IPS-18a (cell line): ENCODE measurements at regions not wholly inside any gene's neighbourhood (a gene's known extent, or its start where the extent isn't known, plus 50 kb on each side); places are given as distances from the start of the nearest gene placed in this dataset.

Experiments
- H3K27ac ChIP-seq: one replicate; pipeline ENCODE4 v1.5.1; 2013; ENCODE audit warnings: low read length
- H3K27me3 ChIP-seq: one replicate; pipeline ENCODE4 v1.6.1; 2013; ENCODE audit warnings: mild to moderate bottlenecking, low read length; ENCODE audit not compliant: control insufficient read depth, insufficient read depth
- H3K36me3 ChIP-seq: one replicate; pipeline ENCODE4 v1.6.1; 2013; ENCODE audit warnings: low read depth, low read length; ENCODE audit not compliant: control insufficient read depth
- H3K4me1 ChIP-seq: one replicate; pipeline ENCODE4 v1.6.1; 2013; ENCODE audit warnings: low read depth, low read length; ENCODE audit not compliant: control insufficient read depth
- H3K4me3 ChIP-seq: one replicate; pipeline ENCODE4 v1.5.1; 2013; ENCODE audit warnings: low read length
- H3K9ac ChIP-seq: one replicate; pipeline ENCODE4 v1.6.1; 2013; ENCODE audit warnings: mild to moderate bottlenecking, low read length, moderate library complexity
- H3K9me3 ChIP-seq: one replicate; pipeline ENCODE4 v1.6.1; 2013; ENCODE audit warnings: low read depth, low read length; ENCODE audit not compliant: control insufficient read depth

DNA sequence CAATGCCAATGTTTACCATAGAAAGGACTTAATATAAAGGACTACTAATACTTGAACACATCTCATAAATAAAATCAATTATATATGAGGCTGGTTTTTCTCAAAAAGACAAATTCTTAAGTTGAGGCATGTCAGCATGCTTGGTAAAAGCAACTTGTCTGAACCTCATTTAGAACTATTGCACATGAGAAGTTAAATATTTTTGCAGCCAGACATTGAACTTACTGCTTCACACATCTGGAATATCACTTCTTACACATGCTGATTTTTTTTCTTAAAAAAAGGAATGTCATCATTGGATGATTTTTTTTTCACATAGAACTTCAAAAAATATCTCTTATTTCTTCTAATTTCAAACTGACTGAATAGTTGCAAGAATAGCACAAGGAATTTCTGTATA lies 609.0 kb downstream of the EPHA4 start:
- H3K27me3 ChIP-seq, result no peaks in the 10 kb centered on the region
- H3K36me3 ChIP-seq, result no peaks in the 10 kb centered on the region
- no peak overlapping the region for H3K9ac ChIP-seq
- no peak overlapping the region for H3K27ac ChIP-seq
- H3K4me1 ChIP-seq, result no peaks in the 10 kb centered on the region
- no peak overlapping the region for H3K4me3 ChIP-seq
- H3K9me3 ChIP-seq, result no peaks in the 10 kb centered on the region

DNA sequence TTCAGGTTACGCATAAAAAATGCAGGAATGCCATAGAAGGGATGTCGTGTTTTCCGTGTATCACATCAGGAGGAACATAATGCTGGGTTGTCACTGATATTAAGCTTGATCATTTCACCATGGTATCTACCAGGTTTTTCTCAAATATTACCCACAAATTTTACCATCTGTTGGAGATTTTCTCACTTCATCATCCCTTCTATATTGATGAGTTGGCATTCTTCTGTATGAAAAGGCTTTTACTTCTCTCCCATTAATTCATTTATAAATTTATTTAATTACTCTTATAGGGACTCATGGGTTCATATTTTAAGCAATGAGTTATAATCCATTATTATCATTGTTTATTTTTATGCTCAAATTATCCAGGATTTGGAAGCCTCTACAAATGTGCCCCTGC lies 608.2 kb downstream of the EPHA4 start:
- Histone ChIP-seq H3K9ac (no peak overlapping the region), H3K4me1 (no peaks in the 10 kb centered on the region), H3K27me3 (no peaks in the 10 kb centered on the region), H3K36me3 (no peaks in the 10 kb centered on the region), H3K27ac (no peak overlapping the region), H3K9me3 (no peaks in the 10 kb centered on the region), H3K4me3 (no peak overlapping the region)

DNA sequence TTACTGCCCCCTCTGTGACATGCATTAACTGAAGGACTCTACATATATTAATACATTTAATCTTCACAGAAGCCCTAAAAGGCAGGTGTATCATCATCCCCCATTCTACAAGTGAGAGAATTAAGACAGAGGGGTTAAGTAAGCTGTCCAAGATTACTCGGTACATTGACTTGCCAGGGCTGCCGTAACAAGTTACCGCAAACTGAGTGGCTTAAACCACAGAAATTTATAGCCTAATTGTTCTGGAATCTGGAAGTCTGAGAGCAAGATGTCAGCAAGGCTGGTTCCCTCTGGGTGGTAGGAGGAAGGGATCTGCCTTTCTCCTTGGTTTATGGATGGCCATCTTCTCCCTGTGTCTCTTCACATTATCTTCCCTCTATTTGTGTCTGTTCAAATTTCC lies 605.5 kb downstream of the EPHA4 start:
- Histone ChIP-seq H3K27me3 (no peaks in the 10 kb centered on the region), H3K4me3 (no peak overlapping the region), H3K27ac (no peak overlapping the region), H3K9me3 (no peaks in the 10 kb centered on the region), H3K9ac (no peak overlapping the region), H3K36me3 (no peaks in the 10 kb centered on the region), H3K4me1 (no peaks in the 10 kb centered on the region)

DNA sequence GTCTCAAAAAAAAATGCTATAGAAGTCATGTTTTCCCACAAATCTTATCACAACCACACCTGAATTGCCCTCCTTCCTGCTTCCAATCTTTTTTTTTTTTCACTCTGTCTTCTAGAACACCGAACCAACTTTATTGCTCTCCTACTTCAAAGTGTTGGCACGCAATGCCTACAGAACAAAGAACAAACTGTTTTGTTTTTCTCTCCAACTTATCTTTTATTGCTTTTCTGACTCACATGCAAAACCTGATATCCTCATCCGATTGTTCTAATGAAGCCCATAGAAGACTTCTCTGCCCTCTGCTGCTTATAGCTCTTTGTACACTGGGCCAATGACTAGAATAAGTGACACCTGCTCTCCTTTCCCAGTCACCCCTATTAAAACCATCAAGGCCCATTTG lies 602.8 kb downstream of the EPHA4 start:
- H3K27ac ChIP-seq, result no peak overlapping the region
- H3K27me3 ChIP-seq, result no peaks in the 10 kb centered on the region
- H3K9me3 ChIP-seq, result no peaks in the 10 kb centered on the region
- no peaks in the 10 kb centered on the region for H3K36me3 ChIP-seq
- H3K4me3 ChIP-seq, result no peak overlapping the region
- H3K9ac ChIP-seq, result no peak overlapping the region
- H3K4me1 ChIP-seq, result no peaks in the 10 kb centered on the region

DNA sequence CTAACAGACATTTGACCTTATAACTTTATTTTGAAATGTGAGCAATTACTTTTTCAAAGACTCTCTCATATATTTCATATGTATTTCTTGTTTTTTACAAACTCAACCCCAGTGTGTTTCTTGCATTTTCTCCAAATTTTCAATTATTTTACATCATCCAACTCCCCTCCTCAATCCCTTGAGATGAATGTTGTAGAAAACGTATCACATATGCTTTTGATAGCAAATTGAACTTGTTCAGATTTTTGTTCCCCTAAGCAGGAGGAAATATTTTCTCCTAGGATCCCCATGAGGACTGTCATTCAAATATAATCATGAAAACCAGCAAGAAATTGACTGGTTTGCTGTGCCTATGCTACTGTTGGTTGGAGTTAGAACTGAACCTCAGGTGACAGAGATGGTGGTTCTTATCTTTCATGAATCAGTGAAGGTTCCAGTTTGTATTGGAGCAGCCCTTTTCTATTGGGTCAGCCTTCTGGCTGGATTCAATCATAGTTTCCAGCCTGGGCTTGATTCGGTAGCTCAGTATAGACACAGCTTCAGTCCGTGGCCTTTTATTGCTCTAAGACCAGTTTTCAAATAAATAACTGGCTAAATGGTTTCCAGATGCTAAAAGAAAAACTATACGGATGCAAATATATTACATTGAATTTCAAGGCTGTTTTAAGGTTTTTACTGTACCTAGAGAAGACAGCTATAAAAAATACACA lies 591.0 kb downstream of the EPHA4 start:
- no peaks in the 10 kb centered on the region for H3K4me1 ChIP-seq

DNA sequence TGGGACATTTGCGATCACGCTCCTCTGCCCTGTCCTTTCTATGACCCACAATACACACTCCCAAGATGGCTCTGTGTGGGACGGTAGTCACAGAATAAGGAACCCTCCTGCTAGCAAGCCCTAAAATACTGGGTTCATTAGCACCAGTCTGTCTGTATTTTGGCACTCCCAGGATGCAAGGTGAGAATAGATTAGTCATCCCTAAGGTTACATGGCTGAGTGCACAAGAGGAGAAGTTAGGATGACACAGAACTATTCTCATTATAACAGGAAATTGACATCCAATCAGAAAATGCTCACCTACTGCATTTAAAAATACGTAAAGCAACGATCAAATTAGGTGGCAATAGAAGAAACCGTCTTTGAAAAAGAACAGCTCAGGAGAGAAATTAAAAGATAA lies 590.2 kb downstream of the EPHA4 start:
- no peak overlapping the region for H3K4me3 ChIP-seq
- no peak overlapping the region for H3K9ac ChIP-seq
- no peaks in the 10 kb centered on the region for H3K4me1 ChIP-seq
- no peaks in the 10 kb centered on the region for H3K36me3 ChIP-seq
- H3K27ac ChIP-seq, result no peak overlapping the region
- H3K27me3 ChIP-seq, result no peaks in the 10 kb centered on the region
- no peaks in the 10 kb centered on the region for H3K9me3 ChIP-seq

More for the DNA sequence above, 591.0 kb downstream of the EPHA4 start:
- Histone ChIP-seq H3K4me3 (no peak overlapping the region), H3K9ac (no peak overlapping the region), H3K27me3 (no peaks in the 10 kb centered on the region), H3K27ac (no peak overlapping the region), H3K9me3 (no peaks in the 10 kb centered on the region), H3K36me3 (no peaks in the 10 kb centered on the region)

DNA sequence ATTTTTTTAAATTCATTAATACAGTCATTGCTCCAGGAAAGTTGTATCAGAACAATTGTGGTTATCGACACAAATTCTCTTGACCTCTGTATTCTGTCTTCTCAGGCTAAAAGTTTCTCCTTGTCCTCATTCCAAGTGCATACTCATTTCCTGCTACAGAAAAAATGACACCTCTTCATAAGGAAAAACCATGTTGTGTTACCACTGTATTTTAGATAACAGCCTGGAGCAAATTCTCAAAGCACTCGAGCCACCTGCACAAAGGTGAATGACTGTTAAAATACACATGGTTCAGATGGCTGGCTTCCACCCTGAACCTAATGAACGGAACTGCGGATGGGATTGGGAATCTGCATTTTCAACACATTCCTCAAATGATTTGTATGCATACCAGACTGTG lies 586.5 kb downstream of the EPHA4 start:
- no peak overlapping the region for H3K4me3 ChIP-seq
- H3K9ac ChIP-seq, result no peak overlapping the region
- no peaks in the 10 kb centered on the region for H3K36me3 ChIP-seq
- H3K27me3 ChIP-seq, result no peaks in the 10 kb centered on the region
- H3K4me1 ChIP-seq, result no peaks in the 10 kb centered on the region
- H3K9me3 ChIP-seq, result no peaks in the 10 kb centered on the region
- H3K27ac ChIP-seq, result no peak overlapping the region

DNA sequence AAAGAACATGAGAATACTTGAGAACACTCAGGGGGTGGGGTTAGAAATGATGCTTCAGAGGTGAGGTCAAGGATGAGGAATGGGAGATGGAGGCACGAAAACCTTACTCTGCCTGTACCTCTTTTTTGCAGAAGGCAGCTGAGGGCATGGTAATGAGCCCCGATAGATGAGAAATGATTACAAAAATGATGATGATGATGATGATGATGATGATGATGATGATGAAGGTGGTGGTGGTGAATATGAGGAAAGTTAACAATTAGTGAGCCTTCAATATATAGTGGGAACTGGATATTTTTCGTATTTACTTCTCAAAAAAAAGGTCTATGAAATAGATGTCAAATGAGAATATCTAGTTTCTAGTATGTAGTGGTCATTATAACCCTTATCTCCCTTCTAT lies 584.3 kb downstream of the EPHA4 start:
- Histone ChIP-seq H3K9ac (no peak overlapping the region), H3K27me3 (no peaks in the 10 kb centered on the region), H3K36me3 (no peaks in the 10 kb centered on the region), H3K27ac (no peak overlapping the region), H3K4me1 (no peaks in the 10 kb centered on the region), H3K9me3 (no peaks in the 10 kb centered on the region), H3K4me3 (no peak overlapping the region)

DNA sequence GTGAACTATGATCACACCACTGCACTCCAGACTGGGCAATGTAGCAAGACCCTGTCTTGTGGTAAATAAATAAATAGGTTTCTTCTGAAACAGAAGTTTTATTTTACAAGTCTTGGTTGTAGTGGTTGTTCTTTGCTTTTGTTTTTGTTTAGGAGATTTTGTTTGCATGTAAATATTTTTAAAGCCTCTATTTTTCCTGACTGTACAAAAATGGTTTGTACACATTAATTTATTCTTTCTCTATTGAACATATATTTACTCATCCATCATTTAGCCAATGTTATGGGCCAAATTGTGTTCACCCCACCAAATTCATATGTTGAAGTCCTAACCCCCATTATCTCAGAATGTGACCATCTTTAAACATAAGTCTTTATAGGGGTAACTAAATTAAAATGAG lies 580.1 kb downstream of the EPHA4 start:
- Histone ChIP-seq H3K27ac (no peak overlapping the region), H3K4me1 (no peaks in the 10 kb centered on the region), H3K9ac (no peak overlapping the region), H3K36me3 (no peaks in the 10 kb centered on the region), H3K9me3 (no peaks in the 10 kb centered on the region), H3K4me3 (no peak overlapping the region), H3K27me3 (no peaks in the 10 kb centered on the region)

DNA sequence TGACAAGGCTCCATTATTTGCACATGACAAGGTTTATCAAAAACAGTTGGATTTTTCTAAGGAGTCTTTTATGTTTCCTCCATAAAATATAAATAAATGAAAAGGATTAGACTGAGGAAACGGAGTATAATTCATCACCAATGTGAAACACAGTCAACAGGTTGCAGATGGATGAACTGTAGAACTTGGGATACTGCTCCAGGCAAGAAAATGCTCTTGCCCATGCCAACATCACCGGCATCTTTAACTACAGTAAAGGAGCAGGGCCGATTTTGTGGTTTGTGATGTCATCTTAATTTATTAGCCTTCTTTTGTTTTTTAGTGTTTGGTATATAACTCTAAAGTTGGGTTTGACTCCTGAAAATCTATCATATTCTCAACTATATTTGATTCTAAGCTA lies 577.3 kb downstream of the EPHA4 start:
- H3K9me3 ChIP-seq, result no peaks in the 10 kb centered on the region
- no peak overlapping the region for H3K4me3 ChIP-seq
- H3K36me3 ChIP-seq, result no peaks in the 10 kb centered on the region
- H3K27me3 ChIP-seq, result no peaks in the 10 kb centered on the region
- no peak overlapping the region for H3K27ac ChIP-seq
- no peak overlapping the region for H3K9ac ChIP-seq
- H3K4me1 ChIP-seq, result no peaks in the 10 kb centered on the region

DNA sequence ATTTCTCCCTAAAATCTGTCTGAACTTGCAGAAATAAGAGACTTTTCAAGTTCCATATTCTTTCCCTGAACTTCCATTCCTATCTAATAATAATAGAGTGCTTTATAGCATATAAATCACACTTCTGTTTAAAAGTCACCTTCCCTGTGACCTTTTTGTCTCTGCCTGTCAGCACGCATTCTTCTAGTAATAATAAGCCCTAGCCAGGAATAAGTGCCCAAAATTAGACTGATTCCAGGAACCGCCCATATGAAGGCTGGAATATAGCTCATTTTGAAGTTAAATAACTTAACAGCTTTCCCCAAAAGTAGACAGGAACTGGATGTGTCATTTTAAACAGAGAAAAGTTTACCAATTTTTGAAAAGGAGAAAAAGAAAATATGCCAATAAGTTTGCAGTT lies 576.5 kb downstream of the EPHA4 start:
- Histone ChIP-seq H3K27me3 (no peaks in the 10 kb centered on the region), H3K9ac (no peak overlapping the region), H3K4me3 (no peak overlapping the region), H3K36me3 (no peaks in the 10 kb centered on the region), H3K9me3 (no peaks in the 10 kb centered on the region), H3K27ac (no peak overlapping the region), H3K4me1 (no peaks in the 10 kb centered on the region)

DNA sequence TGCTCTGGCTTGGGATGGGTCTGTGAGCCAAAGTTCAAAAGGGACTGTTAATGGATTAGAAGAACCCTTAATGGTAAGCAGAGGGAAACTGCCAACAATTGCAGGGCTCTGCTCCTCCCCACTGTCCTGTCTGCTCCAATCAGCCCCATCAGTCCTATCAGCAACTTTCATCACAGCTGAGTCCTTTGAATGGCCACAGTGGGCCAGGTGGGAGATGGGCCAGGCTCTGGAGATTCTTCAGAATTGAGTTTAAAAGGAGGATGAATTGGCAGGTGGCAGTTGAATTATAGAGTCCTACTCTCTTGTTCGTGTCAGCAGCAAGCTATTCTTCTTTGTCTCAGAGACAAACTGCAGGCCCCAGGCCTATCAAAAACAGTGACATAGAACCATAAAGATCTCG lies 573.9 kb downstream of the EPHA4 start:
- Histone ChIP-seq H3K4me1 (no peaks in the 10 kb centered on the region), H3K4me3 (no peak overlapping the region), H3K27me3 (no peaks in the 10 kb centered on the region), H3K9me3 (no peaks in the 10 kb centered on the region), H3K27ac (no peak overlapping the region), H3K9ac (no peak overlapping the region), H3K36me3 (no peaks in the 10 kb centered on the region)
